HCT116 (cell line): ENCODE measurements at regions not wholly inside any gene's neighbourhood (a gene's known extent, or its start where the extent isn't known, plus 50 kb on each side); places are given as distances from the start of the nearest gene placed in this dataset.

Source experiments
- CBX3 ChIP-seq: IDR thresholded peaks from 2 replicates; pipeline ENCODE4 v1.6.1; 2012; ENCODE audit warnings: low read depth
- CEBPB ChIP-seq: IDR thresholded peaks from 2 replicates; pipeline ENCODE4 v1.6.1; 2012; ENCODE audit warnings: low read depth
- CTCF ChIP-seq, 3 experiments: fragments of 200-600 bp in 1 of 3; sonication (generic) in 1 of 3; IDR thresholded peaks in 2 of 3; conservative IDR thresholded peaks in 1 of 3; 2 replicates each; pipeline ENCODE4 v1.5.1; 2012 to 2017; ENCODE audit warnings: low read depth in 2 of 3, low read length in 2 of 3, antibody characterized with exemption in 1 of 3, borderline replicate concordance in 1 of 3, control low read depth in 1 of 3, mild to moderate bottlenecking in 1 of 3, mixed read lengths in 1 of 3, mixed run types in 1 of 3, moderate library complexity in 1 of 3; ENCODE audit not compliant: insufficient read depth in 1 of 3
- EGR1 ChIP-seq: IDR thresholded peaks from 2 replicates; pipeline ENCODE4 v1.6.1; 2012; ENCODE audit warnings: low read depth
- EZH2 ChIP-seq: fragments of 200-600 bp; sonication (generic); IDR thresholded peaks from 2 replicates; pipeline ENCODE4 v1.6.1; 2017; ENCODE audit warnings: antibody characterized with exemption, mixed run types
- FOSL1 ChIP-seq: IDR thresholded peaks from 2 replicates; pipeline ENCODE4 v1.6.1; 2012; ENCODE audit warnings: low read depth
- MAX ChIP-seq: IDR thresholded peaks from 2 replicates; pipeline ENCODE4 v1.6.1; 2012
- POLR2A ChIP-seq: IDR thresholded peaks from 2 replicates; pipeline ENCODE4 v1.7.0; 2011; ENCODE audit warnings: borderline replicate concordance; ENCODE audit not compliant: insufficient read depth, insufficient read length; ENCODE audit errors: extremely low read depth
- POLR2AphosphoS5 ChIP-seq: IDR thresholded peaks from 2 replicates; pipeline ENCODE4 v1.6.1; 2011; ENCODE audit warnings: mild to moderate bottlenecking, low read depth, low read length, moderate library complexity
- SIN3A ChIP-seq: IDR thresholded peaks from 2 replicates; pipeline ENCODE4 v1.6.1; 2012; ENCODE audit warnings: low read depth
- SP1 ChIP-seq: IDR thresholded peaks from 2 replicates; pipeline ENCODE4 v1.6.1; 2012; ENCODE audit warnings: low read depth
- YY1 ChIP-seq: IDR thresholded peaks from 2 replicates; pipeline ENCODE4 v1.6.1; 2011; ENCODE audit warnings: low read length, low read depth, moderate library complexity, mild to moderate bottlenecking; ENCODE audit not compliant: insufficient replicate concordance; ENCODE audit errors: extremely low read depth

GRCh38 chr5:21219966-21220365 lies 1232.0 kb upstream of the CDH18 start:
- TF ChIP-seq POLR2AphosphoS5: no peak
- no peak for TF ChIP-seq YY1
- TF ChIP-seq CTCF (IDR thresholded peaks at IDR 0.05 in 2 of 3, conservative IDR thresholded peaks at IDR 0.05 in 1 of 3; ENCODE audit: borderline replicate concordance in 1 of 3, insufficient read depth in 1 of 3, low read depth in 2 of 3, low read length in 2 of 3): no peak
- TF ChIP-seq MAX: no peak
- TF ChIP-seq EGR1: no peak
- no peak for TF ChIP-seq SP1
- no peak for TF ChIP-seq CEBPB
- no peak for TF ChIP-seq FOSL1
- TF ChIP-seq EZH2: no peak
- TF ChIP-seq SIN3A: no peak
- TF ChIP-seq POLR2A: no peak
- no peak for TF ChIP-seq CBX3
